Breast epithelium (tissue), 4 donors: ENCODE measurements at regions not wholly inside any gene's neighbourhood (a gene's known extent, or its start where the extent isn't known, plus 50 kb on each side); places are given as distances from the start of the nearest gene placed in this dataset.

Experiments
- DNase-seq, 2 donors: peaks; one replicate each; pipeline ENCODE4 v3.0.0-alpha.2; 2019; ENCODE audit warnings: low spot score in 2 of 2
- H3K27ac ChIP-seq, 2 donors: fragments of 200-600 bp; sonication (generic) in 1 of 2; one replicate each; pipeline ENCODE4 v1.5.1; 2016 to 2019; ENCODE audit warnings: mild to moderate bottlenecking in 1 of 2
- H3K27me3 ChIP-seq, 2 donors: fragments of 200-600 bp; sonication (generic) in 1 of 2; one replicate each; pipeline versions ENCODE4 v1.5.1 to v1.6.0; 2017 to 2019; ENCODE audit warnings: control low read depth in 1 of 2, mild to moderate bottlenecking in 1 of 2
- H3K36me3 ChIP-seq: fragments of 200-600 bp; one replicate; pipeline ENCODE4 v1.5.1; 2019
- H3K4me1 ChIP-seq, 2 donors: fragments of 200-600 bp; sonication (generic); one replicate each; pipeline ENCODE4 v1.5.1; 2016 to 2019; ENCODE audit warnings: control low read depth in 1 of 2
- H3K4me3 ChIP-seq, 3 donors: fragments of 200-600 bp; sonication (generic); 1 replicate in 2 of 3; 2 replicates in 1 of 3; pipeline ENCODE4 v1.5.1; 2016 to 2019; ENCODE audit warnings: mild to moderate bottlenecking in 3 of 3, moderate library complexity in 2 of 3
- H3K9me3 ChIP-seq, 2 donors: fragments of 200-600 bp; sonication (generic) in 1 of 2; one replicate each; pipeline ENCODE4 v1.5.1; 2016 to 2019; ENCODE audit warnings: control low read depth in 1 of 2
- POLR2A ChIP-seq: fragments of 450-650 bp; IDR thresholded peaks from one replicate; pipeline ENCODE4 v1.6.1; 2016; ENCODE audit warnings: antibody characterized with exemption, mild to moderate bottlenecking, moderate library complexity
- POLR2AphosphoS5 ChIP-seq, 3 donors: sonication (generic); formaldehyde crosslinking; IDR thresholded peaks; one replicate each; pipeline ENCODE4 v1.6.1; 2017; ENCODE audit warnings: antibody characterized with exemption in 3 of 3
- intact Hi-C: fragments of 100-400 bp; cut with DNase I; formaldehyde crosslinking; loops from one replicate; pipeline ENCODE4 v1.15.1; 2023; ENCODE audit warnings: low total_unique reads
- TF ChIP-seq, protein P1 (sequence below), 3 donors: fragments of 450-650 bp; IDR thresholded peaks; one replicate each; pipeline ENCODE4 v1.5.1; 2016 to 2017; ENCODE audit warnings: antibody characterized with exemption in 3 of 3, mild to moderate bottlenecking in 3 of 3, moderate library complexity in 3 of 3

DNA sequence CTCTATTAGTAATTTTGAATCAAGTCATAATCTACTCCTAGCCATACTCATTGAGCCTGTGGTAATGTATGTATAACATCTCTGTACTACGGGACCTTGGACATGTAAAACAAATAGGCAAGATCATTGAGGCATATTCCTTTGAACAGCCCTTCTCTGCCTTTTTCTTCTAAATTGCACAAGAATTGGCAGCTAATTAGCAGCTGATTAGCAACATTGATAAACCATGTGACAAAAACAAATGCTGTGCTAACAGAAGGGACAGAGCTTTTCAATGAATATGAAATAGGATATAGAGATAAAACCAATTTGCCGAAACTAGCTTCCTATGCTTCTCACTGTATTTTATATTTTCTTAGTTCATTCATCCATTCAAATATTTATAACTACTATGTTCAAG is 1474.2 kb downstream of the FAM181B start:
- Histone ChIP-seq H3K4me3 (no peak overlapping the region), H3K36me3 (no peaks in the 10 kb centered on the region), H3K4me1 (no peaks in the 10 kb centered on the region), H3K27me3 (no peaks in the 10 kb centered on the region), H3K27ac (no peak overlapping the region), H3K9me3 (no peaks in the 10 kb centered on the region)
- DNase-seq = no peak
- intact Hi-C loops = no loop called here
- no peak for TF ChIP-seq POLR2AphosphoS5 (IDR thresholded peaks at IDR 0.05)
- TF ChIP-seq, protein P1, sequence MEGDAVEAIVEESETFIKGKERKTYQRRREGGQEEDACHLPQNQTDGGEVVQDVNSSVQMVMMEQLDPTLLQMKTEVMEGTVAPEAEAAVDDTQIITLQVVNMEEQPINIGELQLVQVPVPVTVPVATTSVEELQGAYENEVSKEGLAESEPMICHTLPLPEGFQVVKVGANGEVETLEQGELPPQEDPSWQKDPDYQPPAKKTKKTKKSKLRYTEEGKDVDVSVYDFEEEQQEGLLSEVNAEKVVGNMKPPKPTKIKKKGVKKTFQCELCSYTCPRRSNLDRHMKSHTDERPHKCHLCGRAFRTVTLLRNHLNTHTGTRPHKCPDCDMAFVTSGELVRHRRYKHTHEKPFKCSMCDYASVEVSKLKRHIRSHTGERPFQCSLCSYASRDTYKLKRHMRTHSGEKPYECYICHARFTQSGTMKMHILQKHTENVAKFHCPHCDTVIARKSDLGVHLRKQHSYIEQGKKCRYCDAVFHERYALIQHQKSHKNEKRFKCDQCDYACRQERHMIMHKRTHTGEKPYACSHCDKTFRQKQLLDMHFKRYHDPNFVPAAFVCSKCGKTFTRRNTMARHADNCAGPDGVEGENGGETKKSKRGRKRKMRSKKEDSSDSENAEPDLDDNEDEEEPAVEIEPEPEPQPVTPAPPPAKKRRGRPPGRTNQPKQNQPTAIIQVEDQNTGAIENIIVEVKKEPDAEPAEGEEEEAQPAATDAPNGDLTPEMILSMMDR (IDR thresholded peaks at IDR 0.05) = no peak
- TF ChIP-seq POLR2A = no peak

DNA sequence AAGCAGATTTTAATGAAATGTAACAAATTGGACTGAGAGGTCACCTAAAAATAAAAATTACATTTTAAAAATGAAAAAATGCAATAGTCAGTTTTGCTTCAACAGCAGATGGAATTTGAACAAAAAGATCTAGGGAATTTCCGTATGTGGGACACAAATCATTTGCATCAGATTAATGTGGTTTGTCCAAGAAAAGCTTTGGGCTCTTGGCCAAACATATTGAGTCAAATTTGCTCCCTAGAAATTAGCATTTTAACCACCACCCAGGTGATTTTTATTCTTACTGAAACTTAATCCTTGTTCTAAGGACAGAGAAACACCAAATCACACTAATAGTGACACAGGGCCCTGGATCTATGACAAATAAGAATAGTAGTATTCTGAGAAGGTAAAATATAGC is 1477.8 kb downstream of the FAM181B start:
- Histone ChIP-seq H3K27ac (no peak overlapping the region), H3K4me3 (no peak overlapping the region), H3K4me1 (no peaks in the 10 kb centered on the region), H3K27me3 (no peaks in the 10 kb centered on the region), H3K9me3 (no peaks in the 10 kb centered on the region), H3K36me3 (no peaks in the 10 kb centered on the region)
- intact Hi-C loops = no loop called here
- no peak for DNase-seq
- TF ChIP-seq, protein P1 (IDR thresholded peaks at IDR 0.05) = no peak
- TF ChIP-seq POLR2A = no peak
- TF ChIP-seq POLR2AphosphoS5 (IDR thresholded peaks at IDR 0.05) = no peak

DNA sequence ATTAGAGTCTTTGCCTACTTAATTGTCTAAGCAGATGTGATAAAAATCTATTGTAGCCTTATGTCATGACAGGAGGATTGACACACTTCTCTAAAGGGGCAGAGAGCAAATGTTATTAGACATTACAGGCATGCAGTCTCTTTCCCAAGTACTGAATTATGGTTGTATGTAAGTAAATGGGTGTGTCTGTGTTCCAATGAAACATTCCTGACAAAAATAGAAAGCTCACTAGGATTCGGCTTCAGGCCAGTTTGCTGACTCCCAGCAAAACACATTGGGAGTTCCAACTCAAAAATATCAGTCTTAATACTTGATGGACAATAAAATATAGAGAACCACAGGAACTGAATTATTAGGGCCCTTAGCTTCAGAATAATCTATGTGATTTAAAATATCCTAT is 1480.4 kb downstream of the FAM181B start:
- Histone ChIP-seq H3K4me3 (no peak overlapping the region), H3K4me1 (no peaks in the 10 kb centered on the region), H3K27ac (no peak overlapping the region), H3K9me3 (no peaks in the 10 kb centered on the region), H3K36me3 (no peaks in the 10 kb centered on the region), H3K27me3 (no peaks in the 10 kb centered on the region)
- DNase-seq = no peak
- intact Hi-C loops = no loop called here
- TF ChIP-seq POLR2A (no peak), POLR2AphosphoS5 (IDR thresholded peaks at IDR 0.05) (no peak)
- TF ChIP-seq, protein P1 (IDR thresholded peaks at IDR 0.05) = no peak

DNA sequence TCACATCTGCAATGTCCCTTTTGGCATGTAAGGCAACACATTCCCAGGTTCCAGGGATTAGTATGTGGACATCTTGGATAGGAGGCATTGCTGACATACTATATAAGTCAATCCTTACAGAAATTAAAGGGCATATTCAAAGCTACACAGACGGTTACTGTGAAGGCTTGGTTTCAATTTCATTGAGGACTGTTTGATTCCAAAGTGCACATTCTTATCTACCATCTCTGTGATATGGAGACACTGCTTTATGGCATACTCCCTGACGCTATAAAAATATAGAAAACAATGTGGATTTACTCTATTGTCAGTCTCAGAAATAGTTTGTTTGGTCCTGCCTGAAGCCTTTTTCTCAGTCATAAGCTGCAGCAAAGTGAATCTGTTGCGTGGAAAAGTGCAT is 1486.7 kb downstream of the FAM181B start:
- no peak for DNase-seq
- Histone ChIP-seq H3K9me3 (no peaks in the 10 kb centered on the region), H3K4me3 (no peak overlapping the region), H3K36me3 (no peaks in the 10 kb centered on the region), H3K27me3 (no peaks in the 10 kb centered on the region), H3K27ac (no peak overlapping the region), H3K4me1 (no peaks in the 10 kb centered on the region)
- TF ChIP-seq POLR2AphosphoS5 (IDR thresholded peaks at IDR 0.05) (no peak), POLR2A (no peak)
- intact Hi-C loops = no loop called here

DNA sequence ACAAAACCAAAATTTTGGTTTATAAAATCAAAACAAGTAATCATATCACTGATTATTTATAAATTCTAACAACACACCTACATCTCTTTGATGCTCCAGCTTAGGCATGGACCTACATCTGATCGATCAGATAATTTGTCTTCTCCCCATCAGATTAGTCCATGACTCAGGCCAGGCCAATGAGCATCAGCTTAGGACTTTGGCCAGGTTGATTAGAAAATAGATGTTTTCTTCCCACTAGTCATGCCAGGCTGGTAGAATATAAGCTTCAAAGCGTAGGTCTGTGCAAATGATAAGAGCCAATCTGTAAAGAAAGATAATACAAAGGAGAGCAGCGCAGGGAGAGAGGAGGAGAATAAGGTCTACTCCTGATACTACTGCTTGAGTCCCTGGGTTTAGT is 1487.9 kb downstream of the FAM181B start:
- no peaks in the 10 kb centered on the region for H3K4me1 ChIP-seq
- TF ChIP-seq POLR2AphosphoS5 (IDR thresholded peaks at IDR 0.05) = no peak
- TF ChIP-seq, protein P1 (IDR thresholded peaks at IDR 0.05) = no peak
- no peak for TF ChIP-seq POLR2A
- no peaks in the 10 kb centered on the region for H3K9me3 ChIP-seq
- no peaks in the 10 kb centered on the region for H3K27me3 ChIP-seq
- no peak overlapping the region for H3K27ac ChIP-seq
- no peak overlapping the region for H3K4me3 ChIP-seq
- H3K36me3 ChIP-seq = no peaks in the 10 kb centered on the region
- no peak for DNase-seq
- intact Hi-C loops = no loop called here

DNA sequence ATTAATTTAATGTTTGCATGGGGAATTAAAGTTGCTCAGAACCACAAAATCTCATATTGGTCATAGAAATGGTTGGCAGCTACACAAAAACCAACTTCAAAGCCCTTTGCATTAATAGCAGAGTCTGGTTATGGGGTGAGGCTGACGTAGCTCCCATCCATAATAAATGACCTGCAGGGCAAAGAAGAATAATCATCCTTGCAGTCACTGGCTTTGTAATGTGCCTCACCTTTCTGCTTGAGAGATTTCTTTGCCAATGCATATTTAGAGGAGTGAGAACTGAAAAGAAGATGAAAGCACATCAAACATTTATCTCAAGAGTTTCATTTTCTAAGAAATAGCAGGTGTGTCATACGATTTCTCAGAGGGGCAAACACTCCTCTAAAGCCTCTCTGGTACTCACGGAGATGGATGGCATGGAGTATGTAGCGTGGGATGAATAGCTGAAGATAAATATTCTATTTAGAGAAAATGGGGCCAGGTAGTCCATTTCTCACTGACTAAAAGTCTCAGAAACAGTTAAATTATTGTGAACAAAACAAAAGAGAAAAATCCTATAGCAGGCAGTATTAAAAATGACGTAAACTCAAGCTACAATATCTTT is 1491.9 kb downstream of the FAM181B start:
- H3K27ac ChIP-seq = no peak overlapping the region
- no peaks in the 10 kb centered on the region for H3K4me1 ChIP-seq
- no peaks in the 10 kb centered on the region for H3K27me3 ChIP-seq
- intact Hi-C loops = no loop called here
- no peaks in the 10 kb centered on the region for H3K9me3 ChIP-seq
- H3K4me3 ChIP-seq = no peak overlapping the region
- DNase-seq = no peak
- TF ChIP-seq POLR2AphosphoS5 (IDR thresholded peaks at IDR 0.05) = no peak
- TF ChIP-seq POLR2A = no peak
- TF ChIP-seq, protein P1 (IDR thresholded peaks at IDR 0.05) = no peak
- no peaks in the 10 kb centered on the region for H3K36me3 ChIP-seq
